ENCODE measurements at regions not wholly inside any gene's neighbourhood (a gene's known extent, or its start where the extent isn't known, plus 50 kb on each side); places are given as distances from the start of the nearest gene placed in this dataset.

DNA sequence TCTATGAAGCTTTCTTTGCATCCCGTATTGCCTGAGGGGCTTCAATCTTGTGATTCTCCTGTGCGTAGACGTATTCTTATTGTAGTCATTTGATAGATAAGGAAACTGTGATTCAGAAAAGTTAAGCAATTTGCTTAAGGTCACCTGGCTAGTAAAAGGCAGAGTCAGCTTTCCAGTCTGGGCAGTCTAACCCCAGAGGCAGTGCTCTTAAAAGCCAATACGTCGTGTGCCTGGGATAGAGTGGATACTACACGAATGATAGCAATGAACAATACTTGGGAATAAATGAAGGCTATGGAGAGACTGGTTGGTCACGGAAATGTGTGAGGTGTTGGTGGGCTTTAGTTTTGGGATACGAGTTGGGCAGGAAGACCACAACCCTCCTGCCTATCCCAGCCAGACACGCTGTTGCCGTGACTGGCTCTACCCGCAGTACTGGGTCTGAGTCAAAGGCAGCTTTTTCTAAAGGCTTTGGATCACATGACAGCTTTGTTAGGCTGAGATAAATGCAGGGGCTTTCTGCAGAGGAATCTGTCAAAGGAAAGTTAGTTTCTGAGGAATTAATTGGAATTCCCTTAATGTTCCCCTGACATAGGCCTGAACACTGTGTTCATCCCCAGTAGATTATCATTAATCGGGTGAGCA, 302.6 kb downstream of the KIF4B start:
- Mint-ChIP-seq H3K27me3 (no peaks in the 10 kb centered on the region), H3K9me3 (peaks cover 3% of the 10 kb centered on the region), H3K27ac (no peak overlapping the region), H3K4me1 (ENCODE audit: low read depth) (no peaks in the 10 kb centered on the region), H3K36me3 (ENCODE audit: low read depth) (no peaks in the 10 kb centered on the region), H3K4me3 (no peak overlapping the region)
- no peak for DNase-seq

DNA sequence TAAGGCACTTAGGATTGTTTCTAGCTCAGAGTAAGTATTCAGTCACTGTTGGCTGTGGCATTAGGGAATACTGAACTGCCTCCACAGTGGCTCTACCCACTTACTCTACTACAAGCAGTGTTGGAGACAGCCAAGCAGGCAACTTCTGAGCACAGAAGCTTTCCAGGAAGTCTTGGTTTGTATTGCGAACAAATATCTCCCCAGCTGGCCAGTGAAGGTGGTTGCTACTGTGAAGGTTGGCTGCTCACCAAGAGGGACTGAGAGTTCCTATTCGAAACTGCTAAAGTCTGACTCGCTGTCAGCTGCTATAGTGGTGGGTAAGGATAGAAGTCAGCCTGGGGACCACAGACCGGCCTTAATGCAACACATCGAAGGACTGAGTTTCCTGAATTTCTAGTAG, 319.1 kb downstream of the KIF4B start:
- H3K36me3 Mint-ChIP-seq (ENCODE audit: low read depth), result no peaks in the 10 kb centered on the region
- H3K27me3 Mint-ChIP-seq, result no peaks in the 10 kb centered on the region
- no peak overlapping the region for H3K4me3 Mint-ChIP-seq
- H3K27ac Mint-ChIP-seq, result no peak overlapping the region
- DNase-seq, result no peak
- H3K9me3 Mint-ChIP-seq, result no peaks in the 10 kb centered on the region
- no peaks in the 10 kb centered on the region for H3K4me1 Mint-ChIP-seq (ENCODE audit: low read depth)

GRCh38 chr5:155342956-155343355, 329.4 kb downstream of the KIF4B start:
- no peaks in the 10 kb centered on the region for H3K36me3 Mint-ChIP-seq (ENCODE audit: low read depth)
- peaks cover 4% of the 10 kb centered on the region for H3K27me3 Mint-ChIP-seq
- no peak for DNase-seq
- H3K4me3 Mint-ChIP-seq, result no peak overlapping the region
- H3K4me1 Mint-ChIP-seq (ENCODE audit: low read depth), result no peaks in the 10 kb centered on the region
- H3K27ac Mint-ChIP-seq, result no peak overlapping the region
- no peaks in the 10 kb centered on the region for H3K9me3 Mint-ChIP-seq

DNA sequence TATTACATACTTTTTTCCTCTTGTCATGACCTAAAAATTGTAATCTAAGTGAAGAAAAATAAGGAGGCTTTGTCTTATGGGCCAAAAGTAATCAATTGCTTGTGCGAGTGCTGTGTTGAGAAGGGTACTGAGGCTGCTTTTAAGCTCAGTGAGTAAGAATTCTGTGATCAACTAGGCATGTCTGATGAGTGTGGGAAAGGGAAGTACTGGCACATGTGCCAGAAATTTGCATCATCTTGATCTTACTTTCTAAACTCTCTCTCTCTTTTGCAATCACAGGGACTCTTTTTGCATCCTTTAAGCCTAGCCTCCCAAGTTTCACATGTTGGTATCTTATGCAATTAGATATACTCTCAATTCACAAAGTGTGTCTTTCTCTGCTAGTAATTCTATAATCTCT, 329.9 kb downstream of the KIF4B start:
- no peaks in the 10 kb centered on the region for H3K36me3 Mint-ChIP-seq (ENCODE audit: low read depth)
- H3K27me3 Mint-ChIP-seq, result peaks cover 4% of the 10 kb centered on the region
- no peaks in the 10 kb centered on the region for H3K4me1 Mint-ChIP-seq (ENCODE audit: low read depth)
- no peaks in the 10 kb centered on the region for H3K9me3 Mint-ChIP-seq
- H3K27ac Mint-ChIP-seq, result no peak overlapping the region
- H3K4me3 Mint-ChIP-seq, result no peak overlapping the region
- DNase-seq, result no peak

- H3K36me3 Mint-ChIP-seq (ENCODE audit: low read depth), result no peaks in the 10 kb centered on the region
- H3K4me3 Mint-ChIP-seq, result no peak overlapping the region
- H3K27ac Mint-ChIP-seq, result no peak overlapping the region
- no peaks in the 10 kb centered on the region for H3K4me1 Mint-ChIP-seq (ENCODE audit: low read depth)
- H3K9me3 Mint-ChIP-seq, result peaks cover 11% of the 10 kb centered on the region
- no peak for DNase-seq
- H3K27me3 Mint-ChIP-seq, result no peaks in the 10 kb centered on the region
These were observed 339.7 kb downstream of the KIF4B start for GRCh38 chr5:155353231-155353630.

- no peak overlapping the region for H3K27ac Mint-ChIP-seq
- H3K36me3 Mint-ChIP-seq (ENCODE audit: low read depth), result no peaks in the 10 kb centered on the region
- H3K27me3 Mint-ChIP-seq, result no peaks in the 10 kb centered on the region
- DNase-seq, result no peak
- no peaks in the 10 kb centered on the region for H3K4me1 Mint-ChIP-seq (ENCODE audit: low read depth)
- H3K4me3 Mint-ChIP-seq, result no peak overlapping the region
- H3K9me3 Mint-ChIP-seq, result no peaks in the 10 kb centered on the region
These were observed 352.5 kb downstream of the KIF4B start for GRCh38 chr5:155366096-155366495.

GRCh38 chr5:155367841-155368240, 354.3 kb downstream of the KIF4B start:
- Mint-ChIP-seq H3K36me3 (ENCODE audit: low read depth) (no peaks in the 10 kb centered on the region), H3K27ac (no peak overlapping the region), H3K4me1 (ENCODE audit: low read depth) (no peaks in the 10 kb centered on the region), H3K4me3 (no peak overlapping the region), H3K27me3 (no peaks in the 10 kb centered on the region), H3K9me3 (no peaks in the 10 kb centered on the region)
- no peak for DNase-seq

DNA sequence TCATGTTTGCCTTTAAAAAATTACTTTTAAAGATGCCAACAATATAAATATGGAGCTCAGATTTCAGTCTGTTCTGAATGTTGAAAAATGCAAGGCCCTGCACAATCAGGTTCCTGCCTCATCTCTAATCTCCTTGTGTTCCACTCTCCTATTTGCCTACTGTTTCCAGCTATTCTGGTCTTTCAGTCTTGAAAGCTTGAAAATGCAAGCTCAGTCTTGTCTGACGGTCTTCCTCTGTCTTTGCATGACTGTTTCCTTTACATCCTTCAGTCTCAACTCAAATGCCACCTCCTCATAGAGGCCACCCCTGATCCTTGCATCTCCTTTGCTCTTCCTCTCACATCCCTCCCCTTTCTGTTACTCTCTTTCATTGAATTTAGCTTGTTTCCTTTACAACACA, 354.9 kb downstream of the KIF4B start:
- H3K4me1 Mint-ChIP-seq (ENCODE audit: low read depth), result no peaks in the 10 kb centered on the region
- H3K4me3 Mint-ChIP-seq, result no peak overlapping the region
- no peaks in the 10 kb centered on the region for H3K9me3 Mint-ChIP-seq

DNA sequence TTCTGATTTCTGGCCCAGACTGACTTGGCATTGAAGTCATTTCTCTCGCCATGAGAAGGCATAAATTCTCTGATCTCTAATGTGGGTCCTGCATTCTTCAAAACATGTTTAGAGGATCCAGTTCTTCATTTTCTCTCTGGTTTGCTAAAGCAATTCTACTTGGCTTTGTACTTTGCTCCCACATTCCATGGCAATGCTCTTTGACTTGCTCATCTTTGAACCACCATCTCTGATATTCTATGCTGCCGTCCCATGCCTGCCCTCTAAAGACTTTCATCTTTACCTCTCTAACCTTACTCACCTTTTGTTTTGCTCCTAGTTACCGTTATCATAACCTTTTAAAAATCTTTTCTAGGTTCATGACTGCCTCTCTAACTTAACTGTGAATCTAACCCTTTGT, 366.9 kb downstream of the KIF4B start:
- Mint-ChIP-seq H3K4me3 (no peak overlapping the region), H3K27me3 (no peaks in the 10 kb centered on the region), H3K9me3 (peaks cover 2% of the 10 kb centered on the region), H3K36me3 (ENCODE audit: low read depth) (no peaks in the 10 kb centered on the region), H3K27ac (no peak overlapping the region), H3K4me1 (ENCODE audit: low read depth) (no peaks in the 10 kb centered on the region)
- DNase-seq, result no peak

More for the DNA sequence above, 354.9 kb downstream of the KIF4B start:
- no peak for DNase-seq
- Mint-ChIP-seq H3K36me3 (ENCODE audit: low read depth) (no peaks in the 10 kb centered on the region), H3K27me3 (no peaks in the 10 kb centered on the region), H3K27ac (no peak overlapping the region)

DNA sequence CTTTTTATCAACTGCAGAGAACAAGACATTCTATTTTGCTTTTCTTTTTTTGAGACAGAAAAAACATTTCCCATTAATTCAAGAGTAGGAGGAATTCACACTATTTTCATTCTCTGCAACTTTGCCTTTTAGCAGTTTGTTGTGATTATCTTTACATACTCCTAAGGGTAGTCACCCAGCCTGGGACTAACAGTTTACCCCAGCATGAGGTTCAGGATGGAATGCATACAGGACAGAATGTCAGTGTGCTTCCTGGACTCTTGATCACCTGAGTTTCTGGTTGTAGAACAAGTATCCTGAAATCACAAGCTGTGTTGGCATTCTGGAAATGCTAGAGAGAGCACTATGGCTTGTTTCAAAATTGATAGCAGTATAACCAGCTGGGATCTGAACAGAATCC, 368.1 kb downstream of the KIF4B start:
- DNase-seq, result no peak
- Mint-ChIP-seq H3K9me3 (peaks cover 2% of the 10 kb centered on the region), H3K27ac (no peak overlapping the region), H3K4me1 (ENCODE audit: low read depth) (no peaks in the 10 kb centered on the region), H3K4me3 (no peak overlapping the region), H3K27me3 (no peaks in the 10 kb centered on the region), H3K36me3 (ENCODE audit: low read depth) (no peaks in the 10 kb centered on the region)

DNA sequence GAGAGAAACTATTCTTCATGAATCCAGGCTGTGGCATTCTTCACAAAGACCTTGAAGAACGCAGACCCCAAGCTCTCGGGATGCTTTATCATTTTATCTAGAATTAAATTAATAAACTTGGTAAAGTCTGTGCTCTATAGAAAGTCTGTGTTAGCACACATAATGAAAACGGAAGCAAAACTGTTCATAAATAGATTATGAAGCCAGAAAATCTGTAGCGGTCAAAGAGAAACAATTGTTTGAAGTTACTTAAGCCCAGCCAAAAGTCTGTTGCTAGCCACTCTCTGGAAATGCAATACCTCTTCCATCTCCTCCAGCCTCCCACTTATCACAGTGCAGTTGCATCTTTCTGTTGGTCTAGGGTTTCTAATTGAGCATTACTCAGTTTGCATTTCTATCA, 375.9 kb downstream of the KIF4B start:
- H3K27ac Mint-ChIP-seq, result no peak overlapping the region
- no peaks in the 10 kb centered on the region for H3K4me1 Mint-ChIP-seq (ENCODE audit: low read depth)
- H3K27me3 Mint-ChIP-seq, result no peaks in the 10 kb centered on the region
- H3K36me3 Mint-ChIP-seq (ENCODE audit: low read depth), result no peaks in the 10 kb centered on the region
- H3K4me3 Mint-ChIP-seq, result no peak overlapping the region
- no peaks in the 10 kb centered on the region for H3K9me3 Mint-ChIP-seq
- DNase-seq, result no peak

DNA sequence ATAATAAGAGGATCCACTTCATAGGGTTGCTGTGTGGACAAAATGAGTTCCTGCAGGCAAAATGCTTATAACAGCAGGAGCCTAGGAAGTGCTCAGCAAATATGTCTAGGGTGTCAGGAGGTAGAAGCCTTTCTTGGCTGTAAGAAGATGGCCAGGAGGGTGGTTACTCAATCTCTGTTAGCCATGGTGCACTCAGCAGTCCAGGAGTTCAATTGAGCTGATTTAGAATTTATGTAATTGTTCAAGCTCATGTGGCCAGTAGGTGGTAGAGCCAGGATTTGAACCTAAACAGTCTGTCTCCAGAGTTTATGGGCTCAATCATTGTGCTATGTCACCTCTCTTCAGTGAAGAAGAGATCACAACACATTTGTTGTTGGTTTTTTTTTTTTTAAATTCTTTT, 381.2 kb downstream of the KIF4B start:
- Mint-ChIP-seq H3K9me3 (no peaks in the 10 kb centered on the region), H3K27me3 (no peaks in the 10 kb centered on the region)

DNA sequence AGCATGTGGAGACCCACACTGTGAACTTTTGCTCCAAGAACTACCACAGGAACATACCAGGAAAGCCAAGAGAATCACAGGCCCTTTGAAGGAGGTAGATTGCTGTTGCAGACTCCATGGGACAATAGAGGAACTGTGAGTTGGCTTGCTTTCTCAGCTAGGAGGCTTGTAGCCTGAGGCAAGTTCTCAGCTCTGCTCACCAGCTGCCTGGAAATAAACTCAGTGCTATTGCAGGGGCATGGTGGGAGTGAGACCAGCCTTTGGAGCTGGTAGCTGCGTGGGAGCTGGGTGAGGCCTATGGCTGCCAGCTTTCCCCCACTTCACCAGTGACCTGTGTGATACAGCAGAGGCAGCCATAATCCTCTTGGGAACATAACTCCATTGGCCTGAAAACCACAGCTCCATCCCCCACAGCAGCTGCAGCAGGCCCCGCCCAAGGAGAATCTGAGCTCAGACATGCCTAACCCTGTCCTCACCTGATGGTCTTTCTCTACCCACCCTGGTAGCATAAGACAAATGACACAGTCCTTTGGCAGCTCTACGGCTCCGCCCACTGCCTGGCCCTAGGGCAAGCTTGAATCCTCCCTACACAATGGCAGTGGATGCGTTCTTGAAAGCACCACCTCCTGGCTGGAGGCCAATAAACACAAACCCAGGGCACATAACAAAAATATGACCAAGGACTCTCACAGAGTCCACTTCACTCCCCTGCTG, 389.5 kb downstream of the KIF4B start:
- Mint-ChIP-seq H3K9me3 (peaks cover 20% of the 10 kb centered on the region), H3K27ac (no peak overlapping the region), H3K36me3 (ENCODE audit: low read depth) (no peaks in the 10 kb centered on the region), H3K4me3 (no peak overlapping the region), H3K27me3 (no peaks in the 10 kb centered on the region), H3K4me1 (ENCODE audit: low read depth) (no peaks in the 10 kb centered on the region)
- DNase-seq, result no peak

More for the DNA sequence above, 381.2 kb downstream of the KIF4B start:
- Mint-ChIP-seq H3K4me3 (no peak overlapping the region), H3K36me3 (ENCODE audit: low read depth) (no peaks in the 10 kb centered on the region), H3K27ac (no peak overlapping the region), H3K4me1 (ENCODE audit: low read depth) (no peaks in the 10 kb centered on the region)
- DNase-seq, result no peak

DNA sequence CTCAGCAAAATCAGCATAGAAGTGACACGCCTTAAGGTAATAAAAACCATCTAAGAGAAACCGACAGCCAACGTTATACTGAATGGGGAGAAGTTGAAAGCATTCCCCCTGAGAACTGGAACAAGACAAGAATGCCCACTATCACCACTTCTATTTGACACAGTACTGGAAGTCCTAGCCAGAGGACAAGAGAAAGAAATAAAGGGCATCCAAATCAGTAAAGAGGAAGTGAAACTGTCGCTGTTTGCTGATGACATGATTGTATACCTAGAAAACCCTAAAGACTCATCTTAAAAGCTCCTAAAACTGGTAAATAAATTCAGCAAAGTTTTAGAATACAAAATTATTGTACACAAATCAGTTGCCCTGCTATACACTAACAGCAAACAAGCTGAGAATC, 393.3 kb downstream of the KIF4B start:
- H3K27me3 Mint-ChIP-seq, result no peaks in the 10 kb centered on the region
- H3K27ac Mint-ChIP-seq, result no peak overlapping the region
- no peaks in the 10 kb centered on the region for H3K36me3 Mint-ChIP-seq (ENCODE audit: low read depth)
- DNase-seq, result no peak
- H3K4me1 Mint-ChIP-seq (ENCODE audit: low read depth), result no peaks in the 10 kb centered on the region
- peaks cover 20% of the 10 kb centered on the region for H3K9me3 Mint-ChIP-seq
- H3K4me3 Mint-ChIP-seq, result no peak overlapping the region

- Mint-ChIP-seq H3K36me3 (ENCODE audit: low read depth) (no peaks in the 10 kb centered on the region), H3K9me3 (peaks cover 18% of the 10 kb centered on the region), H3K4me3 (no peak overlapping the region), H3K27me3 (no peaks in the 10 kb centered on the region), H3K4me1 (ENCODE audit: low read depth) (no peaks in the 10 kb centered on the region), H3K27ac (no peak overlapping the region)
- no peak for DNase-seq
These were observed 394.9 kb downstream of the KIF4B start for GRCh38 chr5:155408465-155408864.
